ENCODE measurements at regions not wholly inside any gene's neighbourhood (a gene's known extent, or its start where the extent isn't known, plus 50 kb on each side); places are given as distances from the start of the nearest gene placed in this dataset.
"Not testable (repeated sequence)": the region's sequence is repeated elsewhere in the genome, so short reads cannot be mapped to it uniquely, and the experiment has no call there.

GRCh38 chr13:30545320-30545719, 72.4 kb upstream of the USPL1 start:
- in situ Hi-C loops (cut with HindIII; ENCODE audit: low sequenced_read_pairs), result no loop called here
- DNase-seq (ENCODE audit: low read depth, low spot score), result no peak
- H3K4me3 ChIP-seq (ENCODE audit: low read depth, low read length), result no peak overlapping the region
- no peak for TF ChIP-seq CTCF (IDR thresholded peaks at IDR 0.05; ENCODE audit: low read depth, low read length)

- not testable (repeated sequence) for DNase-seq (ENCODE audit: low read depth, low spot score)
Measured at GRCh38 chr13:30548046-30548445, 69.7 kb upstream of the USPL1 start.

GRCh38 chr13:30551189-30551588, 66.5 kb upstream of the USPL1 start:
- peak; percentile 18 for DNase-seq (ENCODE audit: low read depth, low spot score)
- peak; percentile 30 for TF ChIP-seq CTCF (IDR thresholded peaks at IDR 0.05; ENCODE audit: low read depth, low read length)
- no peak overlapping the region for H3K4me3 ChIP-seq (ENCODE audit: low read depth, low read length)
- in situ Hi-C loops (cut with HindIII; ENCODE audit: low sequenced_read_pairs), result no loop called here

More at GRCh38 chr13:30548046-30548445, 69.7 kb upstream of the USPL1 start:
- H3K4me3 ChIP-seq (ENCODE audit: low read depth, low read length); in situ Hi-C loops (cut with HindIII; ENCODE audit: low sequenced_read_pairs): not testable (repeated sequence)

GRCh38 chr13:30552567-30552966, 65.2 kb upstream of the USPL1 start:
- in situ Hi-C loops (cut with HindIII; ENCODE audit: low sequenced_read_pairs), result no loop called here
- no peak overlapping the region for H3K4me3 ChIP-seq (ENCODE audit: low read depth, low read length)
- no peak for DNase-seq (ENCODE audit: low read depth, low spot score)
- no peak for TF ChIP-seq CTCF (IDR thresholded peaks at IDR 0.05; ENCODE audit: low read depth, low read length)

- DNase-seq (ENCODE audit: low read depth, low spot score), result no peak
- no peak for TF ChIP-seq CTCF (IDR thresholded peaks at IDR 0.05; ENCODE audit: low read depth, low read length)
- in situ Hi-C loops (cut with HindIII; ENCODE audit: low sequenced_read_pairs), result no loop called here
- H3K4me3 ChIP-seq (ENCODE audit: low read depth, low read length), result no peak overlapping the region
Measured at GRCh38 chr13:30559274-30559673, 58.4 kb upstream of the USPL1 start.

GRCh38 chr13:30560212-30560611, 57.5 kb upstream of the USPL1 start:
- no peak for TF ChIP-seq CTCF (IDR thresholded peaks at IDR 0.05; ENCODE audit: low read depth, low read length)
- no peak overlapping the region for H3K4me3 ChIP-seq (ENCODE audit: low read depth, low read length)
- no peak for DNase-seq (ENCODE audit: low read depth, low spot score)
- in situ Hi-C loops (cut with HindIII; ENCODE audit: low sequenced_read_pairs), result no loop called here

- TF ChIP-seq CTCF (IDR thresholded peaks at IDR 0.05; ENCODE audit: low read depth, low read length), result no peak
- DNase-seq (ENCODE audit: low read depth, low spot score), result peak; percentile 39
- H3K4me3 ChIP-seq (ENCODE audit: low read depth, low read length), result no peak overlapping the region
- in situ Hi-C loops (cut with HindIII; ENCODE audit: low sequenced_read_pairs), result no loop called here
Measured at GRCh38 chr13:30561511-30561910, 56.2 kb upstream of the USPL1 start.
